ENCODE measurements at regions not wholly inside any gene's neighbourhood (a gene's known extent, or its start where the extent isn't known, plus 50 kb on each side); places are given as distances from the start of the nearest gene placed in this dataset.
A peak's percentile ranks its signal among the peaks of the same experiment; 100 is the strongest.

DNA sequence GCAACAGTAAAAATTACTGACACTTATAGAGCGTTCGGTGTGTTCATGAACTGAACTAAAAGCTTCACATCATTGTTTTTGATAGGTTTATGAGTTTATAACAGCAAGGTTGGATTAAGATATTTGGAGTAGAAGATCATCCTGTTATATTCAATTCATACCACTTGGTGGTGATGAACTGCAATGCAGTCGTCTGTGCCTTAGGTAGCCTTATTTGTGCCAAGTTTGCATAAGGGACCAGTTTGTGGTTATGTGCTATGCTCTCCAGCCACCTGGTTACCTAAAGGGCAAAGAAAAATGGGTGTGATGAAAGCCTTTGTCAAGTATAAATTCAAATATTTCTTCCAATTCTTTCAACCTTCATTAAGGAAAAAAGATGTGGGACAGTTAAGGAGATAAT is 150.9 kb upstream of the KCNH7 start:
- ATAC-seq: peak; percentile 74
- no peak overlapping the region for H3K4me3 Mint-ChIP-seq
- H3K36me3 Mint-ChIP-seq: no peaks in the 10 kb centered on the region
- ChIA-PET CTCF (no interaction called here), POLR2A (no interaction called here)
- DNase-seq (ENCODE audit: low spot score): no peak
- H3K4me1 Mint-ChIP-seq: no peaks in the 10 kb centered on the region
- H3K27ac Mint-ChIP-seq: no peak overlapping the region
- TF ChIP-seq NFYB (CRISPR knock-in tag; conservative IDR thresholded peaks at IDR 0.05; ENCODE audit: low read depth): no peak
- TF ChIP-seq KAT7 (CRISPR knock-in tag; IDR thresholded peaks at IDR 0.05; ENCODE audit: borderline replicate concordance): no peak
- TF ChIP-seq, protein P1, sequence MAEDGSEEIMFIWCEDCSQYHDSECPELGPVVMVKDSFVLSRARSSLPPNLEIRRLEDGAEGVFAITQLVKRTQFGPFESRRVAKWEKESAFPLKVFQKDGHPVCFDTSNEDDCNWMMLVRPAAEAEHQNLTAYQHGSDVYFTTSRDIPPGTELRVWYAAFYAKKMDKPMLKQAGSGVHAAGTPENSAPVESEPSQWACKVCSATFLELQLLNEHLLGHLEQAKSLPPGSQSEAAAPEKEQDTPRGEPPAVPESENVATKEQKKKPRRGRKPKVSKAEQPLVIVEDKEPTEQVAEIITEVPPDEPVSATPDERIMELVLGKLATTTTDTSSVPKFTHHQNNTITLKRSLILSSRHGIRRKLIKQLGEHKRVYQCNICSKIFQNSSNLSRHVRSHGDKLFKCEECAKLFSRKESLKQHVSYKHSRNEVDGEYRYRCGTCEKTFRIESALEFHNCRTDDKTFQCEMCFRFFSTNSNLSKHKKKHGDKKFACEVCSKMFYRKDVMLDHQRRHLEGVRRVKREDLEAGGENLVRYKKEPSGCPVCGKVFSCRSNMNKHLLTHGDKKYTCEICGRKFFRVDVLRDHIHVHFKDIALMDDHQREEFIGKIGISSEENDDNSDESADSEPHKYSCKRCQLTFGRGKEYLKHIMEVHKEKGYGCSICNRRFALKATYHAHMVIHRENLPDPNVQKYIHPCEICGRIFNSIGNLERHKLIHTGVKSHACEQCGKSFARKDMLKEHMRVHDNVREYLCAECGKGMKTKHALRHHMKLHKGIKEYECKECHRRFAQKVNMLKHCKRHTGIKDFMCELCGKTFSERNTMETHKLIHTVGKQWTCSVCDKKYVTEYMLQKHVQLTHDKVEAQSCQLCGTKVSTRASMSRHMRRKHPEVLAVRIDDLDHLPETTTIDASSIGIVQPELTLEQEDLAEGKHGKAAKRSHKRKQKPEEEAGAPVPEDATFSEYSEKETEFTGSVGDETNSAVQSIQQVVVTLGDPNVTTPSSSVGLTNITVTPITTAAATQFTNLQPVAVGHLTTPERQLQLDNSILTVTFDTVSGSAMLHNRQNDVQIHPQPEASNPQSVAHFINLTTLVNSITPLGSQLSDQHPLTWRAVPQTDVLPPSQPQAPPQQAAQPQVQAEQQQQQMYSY (CRISPR knock-in tag; IDR thresholded peaks at IDR 0.05): no peak
- no peak for TF ChIP-seq ZNF423 (CRISPR knock-in tag; IDR thresholded peaks at IDR 0.05)
- H3K9me3 Mint-ChIP-seq: no peaks in the 10 kb centered on the region
- H3K27me3 Mint-ChIP-seq (ENCODE audit: low read depth): no peaks in the 10 kb centered on the region

DNA sequence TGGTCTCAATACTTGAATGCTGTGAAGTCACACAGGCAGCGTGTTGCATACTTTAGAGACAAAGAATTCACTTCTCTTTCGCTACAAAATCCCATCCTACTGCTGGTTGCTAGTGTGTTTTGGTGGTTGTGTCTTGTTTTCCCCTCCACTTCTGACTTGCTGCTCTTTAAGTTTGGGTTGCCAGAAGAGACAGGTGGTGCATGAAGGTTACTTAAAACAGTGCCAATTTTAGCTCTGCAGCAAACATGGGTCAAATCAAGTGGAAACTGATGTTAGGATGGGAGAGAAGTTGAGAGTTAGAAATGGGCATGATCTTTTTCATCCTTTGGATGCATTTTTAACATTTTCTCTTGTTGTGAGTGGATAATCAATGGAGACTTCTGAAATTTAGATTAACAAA is 136.2 kb upstream of the KCNH7 start:
- H3K27ac Mint-ChIP-seq: no peak overlapping the region
- H3K9me3 Mint-ChIP-seq: no peaks in the 10 kb centered on the region
- ATAC-seq: no peak
- POLR2A ChIA-PET: no interaction called here
- CTCF ChIA-PET: interaction anchor here (0.9 to 2.1 kb wide), 2 partner anchors 10 to 36 kb away, joined by 3 to 7 read pairs; no protein-coding TSS in a partner anchor
- no peaks in the 10 kb centered on the region for H3K4me1 Mint-ChIP-seq
- no peak for DNase-seq (ENCODE audit: low spot score)
- no peaks in the 10 kb centered on the region for H3K27me3 Mint-ChIP-seq (ENCODE audit: low read depth)
- H3K36me3 Mint-ChIP-seq: no peaks in the 10 kb centered on the region
- H3K4me3 Mint-ChIP-seq: no peak overlapping the region
- TF ChIP-seq PRRX2 (CRISPR knock-in tag; IDR thresholded peaks at IDR 0.05) (no peak), TEAD1 (CRISPR knock-in tag; IDR thresholded peaks at IDR 0.05) (no peak), ETV6 (CRISPR knock-in tag; IDR thresholded peaks at IDR 0.05) (no peak), ATF1 (CRISPR knock-in tag; IDR thresholded peaks at IDR 0.05) (no peak), GRHL2 (CRISPR knock-in tag; IDR thresholded peaks at IDR 0.05; ENCODE audit: insufficient replicate concordance, severe bottlenecking) (no peak), TEAD4 (CRISPR knock-in tag; IDR thresholded peaks at IDR 0.05) (no peak), GABPB1 (CRISPR knock-in tag; IDR thresholded peaks at IDR 0.05) (no peak), ESRRA (CRISPR knock-in tag; IDR thresholded peaks at IDR 0.05; ENCODE audit: borderline replicate concordance) (no peak), EMX1 (CRISPR knock-in tag; IDR thresholded peaks at IDR 0.05) (no peak), OVOL2 (CRISPR knock-in tag; IDR thresholded peaks at IDR 0.05; ENCODE audit: borderline replicate concordance) (no peak), NFE2L1 (CRISPR knock-in tag; IDR thresholded peaks at IDR 0.05) (no peak)
- TF ChIP-seq, protein P2, sequence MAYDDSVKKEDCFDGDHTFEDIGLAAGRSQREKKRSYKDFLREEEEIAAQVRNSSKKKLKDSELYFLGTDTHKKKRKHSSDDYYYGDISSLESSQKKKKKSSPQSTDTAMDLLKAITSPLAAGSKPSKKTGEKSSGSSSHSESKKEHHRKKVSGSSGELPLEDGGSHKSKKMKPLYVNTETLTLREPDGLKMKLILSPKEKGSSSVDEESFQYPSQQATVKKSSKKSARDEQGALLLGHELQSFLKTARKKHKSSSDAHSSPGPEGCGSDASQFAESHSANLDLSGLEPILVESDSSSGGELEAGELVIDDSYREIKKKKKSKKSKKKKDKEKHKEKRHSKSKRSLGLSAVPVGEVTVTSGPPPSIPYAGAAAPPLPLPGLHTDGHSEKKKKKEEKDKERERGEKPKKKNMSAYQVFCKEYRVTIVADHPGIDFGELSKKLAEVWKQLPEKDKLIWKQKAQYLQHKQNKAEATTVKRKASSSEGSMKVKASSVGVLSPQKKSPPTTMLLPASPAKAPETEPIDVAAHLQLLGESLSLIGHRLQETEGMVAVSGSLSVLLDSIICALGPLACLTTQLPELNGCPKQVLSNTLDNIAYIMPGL (CRISPR knock-in tag; IDR thresholded peaks at IDR 0.05): no peak
- TF ChIP-seq, protein P3, sequence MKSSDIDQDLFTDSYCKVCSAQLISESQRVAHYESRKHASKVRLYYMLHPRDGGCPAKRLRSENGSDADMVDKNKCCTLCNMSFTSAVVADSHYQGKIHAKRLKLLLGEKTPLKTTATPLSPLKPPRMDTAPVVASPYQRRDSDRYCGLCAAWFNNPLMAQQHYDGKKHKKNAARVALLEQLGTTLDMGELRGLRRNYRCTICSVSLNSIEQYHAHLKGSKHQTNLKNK (CRISPR knock-in tag; IDR thresholded peaks at IDR 0.05): no peak
- TF ChIP-seq, protein P4, sequence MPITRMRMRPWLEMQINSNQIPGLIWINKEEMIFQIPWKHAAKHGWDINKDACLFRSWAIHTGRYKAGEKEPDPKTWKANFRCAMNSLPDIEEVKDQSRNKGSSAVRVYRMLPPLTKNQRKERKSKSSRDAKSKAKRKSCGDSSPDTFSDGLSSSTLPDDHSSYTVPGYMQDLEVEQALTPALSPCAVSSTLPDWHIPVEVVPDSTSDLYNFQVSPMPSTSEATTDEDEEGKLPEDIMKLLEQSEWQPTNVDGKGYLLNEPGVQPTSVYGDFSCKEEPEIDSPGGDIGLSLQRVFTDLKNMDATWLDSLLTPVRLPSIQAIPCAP (CRISPR knock-in tag; IDR thresholded peaks at IDR 0.05): no peak
- TF ChIP-seq, protein P5, sequence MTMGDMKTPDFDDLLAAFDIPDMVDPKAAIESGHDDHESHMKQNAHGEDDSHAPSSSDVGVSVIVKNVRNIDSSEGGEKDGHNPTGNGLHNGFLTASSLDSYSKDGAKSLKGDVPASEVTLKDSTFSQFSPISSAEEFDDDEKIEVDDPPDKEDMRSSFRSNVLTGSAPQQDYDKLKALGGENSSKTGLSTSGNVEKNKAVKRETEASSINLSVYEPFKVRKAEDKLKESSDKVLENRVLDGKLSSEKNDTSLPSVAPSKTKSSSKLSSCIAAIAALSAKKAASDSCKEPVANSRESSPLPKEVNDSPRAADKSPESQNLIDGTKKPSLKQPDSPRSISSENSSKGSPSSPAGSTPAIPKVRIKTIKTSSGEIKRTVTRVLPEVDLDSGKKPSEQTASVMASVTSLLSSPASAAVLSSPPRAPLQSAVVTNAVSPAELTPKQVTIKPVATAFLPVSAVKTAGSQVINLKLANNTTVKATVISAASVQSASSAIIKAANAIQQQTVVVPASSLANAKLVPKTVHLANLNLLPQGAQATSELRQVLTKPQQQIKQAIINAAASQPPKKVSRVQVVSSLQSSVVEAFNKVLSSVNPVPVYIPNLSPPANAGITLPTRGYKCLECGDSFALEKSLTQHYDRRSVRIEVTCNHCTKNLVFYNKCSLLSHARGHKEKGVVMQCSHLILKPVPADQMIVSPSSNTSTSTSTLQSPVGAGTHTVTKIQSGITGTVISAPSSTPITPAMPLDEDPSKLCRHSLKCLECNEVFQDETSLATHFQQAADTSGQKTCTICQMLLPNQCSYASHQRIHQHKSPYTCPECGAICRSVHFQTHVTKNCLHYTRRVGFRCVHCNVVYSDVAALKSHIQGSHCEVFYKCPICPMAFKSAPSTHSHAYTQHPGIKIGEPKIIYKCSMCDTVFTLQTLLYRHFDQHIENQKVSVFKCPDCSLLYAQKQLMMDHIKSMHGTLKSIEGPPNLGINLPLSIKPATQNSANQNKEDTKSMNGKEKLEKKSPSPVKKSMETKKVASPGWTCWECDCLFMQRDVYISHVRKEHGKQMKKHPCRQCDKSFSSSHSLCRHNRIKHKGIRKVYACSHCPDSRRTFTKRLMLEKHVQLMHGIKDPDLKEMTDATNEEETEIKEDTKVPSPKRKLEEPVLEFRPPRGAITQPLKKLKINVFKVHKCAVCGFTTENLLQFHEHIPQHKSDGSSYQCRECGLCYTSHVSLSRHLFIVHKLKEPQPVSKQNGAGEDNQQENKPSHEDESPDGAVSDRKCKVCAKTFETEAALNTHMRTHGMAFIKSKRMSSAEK (CRISPR knock-in tag; IDR thresholded peaks at IDR 0.05; ENCODE audit: borderline replicate concordance): no peak
- TF ChIP-seq, protein P6, sequence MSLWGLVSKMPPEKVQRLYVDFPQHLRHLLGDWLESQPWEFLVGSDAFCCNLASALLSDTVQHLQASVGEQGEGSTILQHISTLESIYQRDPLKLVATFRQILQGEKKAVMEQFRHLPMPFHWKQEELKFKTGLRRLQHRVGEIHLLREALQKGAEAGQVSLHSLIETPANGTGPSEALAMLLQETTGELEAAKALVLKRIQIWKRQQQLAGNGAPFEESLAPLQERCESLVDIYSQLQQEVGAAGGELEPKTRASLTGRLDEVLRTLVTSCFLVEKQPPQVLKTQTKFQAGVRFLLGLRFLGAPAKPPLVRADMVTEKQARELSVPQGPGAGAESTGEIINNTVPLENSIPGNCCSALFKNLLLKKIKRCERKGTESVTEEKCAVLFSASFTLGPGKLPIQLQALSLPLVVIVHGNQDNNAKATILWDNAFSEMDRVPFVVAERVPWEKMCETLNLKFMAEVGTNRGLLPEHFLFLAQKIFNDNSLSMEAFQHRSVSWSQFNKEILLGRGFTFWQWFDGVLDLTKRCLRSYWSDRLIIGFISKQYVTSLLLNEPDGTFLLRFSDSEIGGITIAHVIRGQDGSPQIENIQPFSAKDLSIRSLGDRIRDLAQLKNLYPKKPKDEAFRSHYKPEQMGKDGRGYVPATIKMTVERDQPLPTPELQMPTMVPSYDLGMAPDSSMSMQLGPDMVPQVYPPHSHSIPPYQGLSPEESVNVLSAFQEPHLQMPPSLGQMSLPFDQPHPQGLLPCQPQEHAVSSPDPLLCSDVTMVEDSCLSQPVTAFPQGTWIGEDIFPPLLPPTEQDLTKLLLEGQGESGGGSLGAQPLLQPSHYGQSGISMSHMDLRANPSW (CRISPR knock-in tag; conservative IDR thresholded peaks at IDR 0.05; ENCODE audit: low read depth): no peak
- TF ChIP-seq, protein P7, sequence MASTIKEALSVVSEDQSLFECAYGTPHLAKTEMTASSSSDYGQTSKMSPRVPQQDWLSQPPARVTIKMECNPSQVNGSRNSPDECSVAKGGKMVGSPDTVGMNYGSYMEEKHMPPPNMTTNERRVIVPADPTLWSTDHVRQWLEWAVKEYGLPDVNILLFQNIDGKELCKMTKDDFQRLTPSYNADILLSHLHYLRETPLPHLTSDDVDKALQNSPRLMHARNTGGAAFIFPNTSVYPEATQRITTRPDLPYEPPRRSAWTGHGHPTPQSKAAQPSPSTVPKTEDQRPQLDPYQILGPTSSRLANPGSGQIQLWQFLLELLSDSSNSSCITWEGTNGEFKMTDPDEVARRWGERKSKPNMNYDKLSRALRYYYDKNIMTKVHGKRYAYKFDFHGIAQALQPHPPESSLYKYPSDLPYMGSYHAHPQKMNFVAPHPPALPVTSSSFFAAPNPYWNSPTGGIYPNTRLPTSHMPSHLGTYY (CRISPR knock-in tag; IDR thresholded peaks at IDR 0.05): no peak

All from WTC11 (cell line).